GM23338 (cell line): ENCODE measurements at regions not wholly inside any gene's neighbourhood (a gene's known extent, or its start where the extent isn't known, plus 50 kb on each side); places are given as distances from the start of the nearest gene placed in this dataset.

ENCODE experiments used
- CREB1 ChIP-seq: fragments of 250-450 bp; sonication (Bioruptor Pico); IDR thresholded peaks from 2 replicates; pipeline ENCODE4 v1.5.0; 2020; ENCODE audit warnings: low read depth, mild to moderate bottlenecking, moderate library complexity
- CTCF ChIP-seq, 2 experiments: fragments of 200-600 bp in 1 of 2; sonication (generic) in 1 of 2; conservative IDR thresholded peaks; 2 replicates each; pipeline versions ENCODE4 v1.5.1 to v1.6.1; 2016 to 2017; ENCODE audit warnings: antibody characterized with exemption in 2 of 2, low read depth in 2 of 2, mild to moderate bottlenecking in 2 of 2, moderate library complexity in 1 of 2
- EZH2 ChIP-seq: fragments of 200-600 bp; sonication (generic); IDR thresholded peaks from one replicate; pipeline ENCODE4 v1.8.0; 2017; ENCODE audit warnings: antibody characterized with exemption, mild to moderate bottlenecking, low read depth; ENCODE audit not compliant: unreplicated experiment
- EZH2phosphoT487 ChIP-seq: fragments of 200-600 bp; sonication (generic); IDR thresholded peaks from one replicate; pipeline ENCODE4 v1.8.1; 2018; ENCODE audit warnings: antibody characterized with exemption; ENCODE audit not compliant: unreplicated experiment
- JUNB ChIP-seq: IDR thresholded peaks from one replicate; pipeline ENCODE4 v1.6.1; 2016; ENCODE audit warnings: antibody characterized with exemption; ENCODE audit not compliant: unreplicated experiment
- NANOG ChIP-seq: IDR thresholded peaks from 2 replicates; pipeline ENCODE4 v1.6.1; 2016; ENCODE audit warnings: antibody characterized with exemption, borderline replicate concordance
- POLR2AphosphoS5 ChIP-seq: IDR thresholded peaks from 2 replicates; pipeline ENCODE4 v1.6.1; 2016; ENCODE audit warnings: antibody characterized with exemption, low read depth
- REST ChIP-seq: IDR thresholded peaks from one replicate; pipeline ENCODE4 v1.6.1; 2018; ENCODE audit warnings: antibody characterized with exemption; ENCODE audit not compliant: unreplicated experiment

- TF ChIP-seq POLR2AphosphoS5 (no peak), CTCF (conservative IDR thresholded peaks at IDR 0.05; ENCODE audit: low read depth in 2 of 2) (no peak), EZH2 (no peak), JUNB (no peak), CREB1 (CRISPR knock-in tag) (no peak), REST (no peak), NANOG (no peak), EZH2phosphoT487 (no peak)
Observed at GRCh38 chr3:157858821-157859220, 247.4 kb downstream of the SHOX2 start.
